K562 (cell line): ENCODE measurements at regions not wholly inside any gene's neighbourhood (a gene's known extent, or its start where the extent isn't known, plus 50 kb on each side); places are given as distances from the start of the nearest gene placed in this dataset.

Source experiments
- ATAC-seq: fragments of 200-7000 bp; cut with Tn5 transposase; 3 replicates; pipeline ENCODE4 v1.9.1; 2020; ENCODE audit warnings: moderate library complexity
- BruUV-seq: library from RNA; stranded (reverse); fragments of 400-500 nt; replicated peaks from 2 replicates; lab custom pipeline; 2021; lab: Mats Ljungman, UMichigan
- CTCF ChIA-PET: fragments of 300-600 bp; formaldehyde crosslinking; extraction: SDS; loops from one replicate; lab custom pipeline; 2021; ENCODE audit warnings: low intra/inter-chr PET ratio; lab: Yijun Ruan, JAX
- POLR2A ChIA-PET: fragments of 300-600, 350-650 bp; sonication (Branson Sonifier 250); formaldehyde crosslinking; extraction: SDS; loops from one replicate; lab custom pipeline; 2021; ENCODE audit warnings: antibody characterized with exemption, inconsistent platforms; lab: Yijun Ruan, JAX
- DNase-seq, 4 experiments: peaks; one replicate each; pipeline versions ENCODE4 v3.0.0 to v3.0.0-alpha.2; 2011 to 2018; ENCODE audit warnings: low spot score in 3 of 4, mixed read lengths in 3 of 4; ENCODE audit errors: extremely low read depth in 1 of 4
- FAIRE-seq: peaks from 2 replicates; lab custom pipeline; 2011; peaks lifted over from hg19 to GRCh38; lab: Jason Lieb, UNC
- H2AFZ ChIP-seq: 2 replicates; pipeline ENCODE4 v1.6.0; 2011; ENCODE audit warnings: low read depth, low read length, control low read depth, inconsistent platforms
- H3K27ac ChIP-seq: fragments of 200-600 bp; 3 replicates; pipeline ENCODE4 v1.8.0; 2011; ENCODE audit warnings: low read depth, mild to moderate bottlenecking, control low read depth, inconsistent platforms, low read length, moderate library complexity, mixed read lengths; ENCODE audit errors: extremely low read depth
- H3K27me3 ChIP-seq, 2 experiments: fragments of 300-600 bp in 1 of 2; 2 replicates in 1 of 2; 3 replicates in 1 of 2; pipeline versions ENCODE4 v1.6.0 to v1.8.0; 2011; ENCODE audit warnings: inconsistent platforms in 2 of 2, low read length in 2 of 2, mild to moderate bottlenecking in 1 of 2, mixed read lengths in 1 of 2, moderate library complexity in 1 of 2; ENCODE audit not compliant: control insufficient read depth in 2 of 2, insufficient read depth in 2 of 2
- H3K36me3 ChIP-seq: fragments of 300-600 bp; 3 replicates; pipeline ENCODE4 v1.8.0; 2011; ENCODE audit warnings: mild to moderate bottlenecking, low read length, inconsistent platforms; ENCODE audit not compliant: control insufficient read depth, insufficient read depth
- H3K4me1 ChIP-seq, 2 experiments: fragments of 200-600 bp in 1 of 2; replicated peaks in 1 of 2; 2 replicates in 1 of 2; 3 replicates in 1 of 2; pipeline versions ENCODE4 v1.5.1 to v1.8.0; 2011; ENCODE audit warnings: inconsistent platforms in 2 of 2, low read length in 2 of 2, mild to moderate bottlenecking in 1 of 2, mixed read lengths in 1 of 2, moderate library complexity in 1 of 2; ENCODE audit not compliant: control insufficient read depth in 2 of 2, insufficient read depth in 2 of 2
- H3K4me2 ChIP-seq: 2 replicates; pipeline ENCODE4 v1.6.1; 2011; ENCODE audit warnings: low read length, control low read depth, inconsistent platforms, mixed read lengths; ENCODE audit not compliant: insufficient read depth
- H3K4me3 ChIP-seq: fragments of 200-600 bp; sonication (generic), shearing (Covaris generic); 2 replicates; pipeline ENCODE4 v1.5.1; 2016; ENCODE audit warnings: control low read depth, inconsistent platforms
- H3K79me2 ChIP-seq: fragments of 200-600 bp; 3 replicates; pipeline ENCODE4 v1.8.0; 2011; ENCODE audit warnings: low read length, inconsistent platforms; ENCODE audit not compliant: control insufficient read depth, insufficient read depth
- H3K9ac ChIP-seq, 2 experiments: 2 replicates each; pipeline versions ENCODE4 v1.6.0 to v1.6.1; 2011; ENCODE audit warnings: low read depth in 2 of 2, low read length in 2 of 2, control low read depth in 1 of 2, inconsistent platforms in 1 of 2, mild to moderate bottlenecking in 1 of 2, mixed read lengths in 1 of 2; ENCODE audit not compliant: insufficient read depth in 1 of 2
- H3K9me1 ChIP-seq: one replicate; pipeline ENCODE4 v1.6.0; 2011; ENCODE audit warnings: inconsistent platforms, mild to moderate bottlenecking, low read length, moderate library complexity; ENCODE audit not compliant: control insufficient read depth, insufficient read depth
- H3K9me3 ChIP-seq: replicated peaks from 2 replicates; pipeline ENCODE4 v1.5.1; 2011; ENCODE audit warnings: low read depth, low read length, inconsistent platforms; ENCODE audit not compliant: control insufficient read depth, insufficient read depth
- H4K20me1 ChIP-seq: replicated peaks from 2 replicates; pipeline ENCODE4 v1.6.1; 2011; ENCODE audit warnings: low read length, inconsistent platforms, mixed read lengths; ENCODE audit not compliant: control insufficient read depth, insufficient read depth
- DNMT1 ChIP-seq: fragments of 450-650 bp; IDR thresholded peaks from 2 replicates; pipeline ENCODE4 v1.6.1; 2016; ENCODE audit warnings: antibody characterized with exemption, mild to moderate bottlenecking
- JUND ChIP-seq, 2 experiments: IDR thresholded peaks; 2 replicates in 1 of 2; 3 replicates in 1 of 2; pipeline ENCODE4 v1.6.1; 2011; ENCODE audit warnings: borderline replicate concordance in 2 of 2, low read depth in 2 of 2, low read length in 2 of 2, improper control_type of control experiment in 1 of 2, missing biosample characterization in 1 of 2, missing genetic modification characterization in 1 of 2, missing genetic modification reagents in 1 of 2
- POLR2H ChIP-seq: IDR thresholded peaks from 2 replicates; pipeline ENCODE4 v1.6.1; 2016; ENCODE audit warnings: missing genetic modification characterization, low read depth, mild to moderate bottlenecking, control low read depth, missing compliant biosample characterization, moderate library complexity
- RBM22 ChIP-seq: fragments of 200-400 bp; formaldehyde crosslinking; IDR thresholded peaks from 2 replicates; pipeline ENCODE4 v1.6.1; 2018; ENCODE audit warnings: low read length, low read depth; ENCODE audit not compliant: poor library complexity, severe bottlenecking
- RFX1 ChIP-seq: fragments of 450-650 bp; IDR thresholded peaks from 2 replicates; pipeline ENCODE4 v1.6.1; 2016; ENCODE audit warnings: mild to moderate bottlenecking, moderate library complexity
- ZNF696 ChIP-seq: fragments of 250-450 bp; sonication (Bioruptor Pico); conservative IDR thresholded peaks from 2 replicates; pipeline ENCODE4 v1.4.0; 2020; ENCODE audit warnings: mild to moderate bottlenecking, moderate library complexity
- WGBS: fragments of 100-300 bp; shearing (Covaris generic); methylation state at CpG from one replicate; pipeline ENCODE4 v1.1.6; 2016; ENCODE audit warnings: low coverage, mixed read lengths; ENCODE audit not compliant: insufficient coverage; ENCODE audit errors: missing lambda C conversion rate; 5-methylcytosine and 5-hydroxymethylcytosine counted together
- in situ Hi-C: fragments of 300-500 bp; cut with MboI; formaldehyde crosslinking; loops from 4 replicates; pipeline ENCODE4 v1.15.0; 2018; ENCODE audit warnings: inconsistent platforms, mixed read lengths
- intact Hi-C: fragments of 100-400 bp; cut with micrococcal nuclease; formaldehyde crosslinking; loops from 2 replicates; pipeline ENCODE4 v1.14.2; 2022

GRCh38 chr14:87149583-87150354, 843.2 kb downstream of the GALC start:
- no peak overlapping the region for H2AFZ ChIP-seq
- H3K9me1 ChIP-seq, result no peaks in the 10 kb centered on the region
- 2% methylated on average over 5 of the region's 6 CpGs for WGBS
- H3K9me3 ChIP-seq, result no peaks in the 10 kb centered on the region
- no peak for DNase-seq
- H3K27ac ChIP-seq, result no peak overlapping the region
- no peaks in the 10 kb centered on the region for H3K4me1 ChIP-seq
- ChIA-PET CTCF (no interaction called here), POLR2A (no interaction called here)
- TF ChIP-seq RFX1, result no peak
- no peak for TF ChIP-seq RBM22
- no peak for TF ChIP-seq JUND (IDR thresholded peaks at IDR 0.05; ENCODE audit: borderline replicate concordance, low read depth, low read length)
- no peak for TF ChIP-seq JUND (tag; IDR thresholded peaks at IDR 0.05; ENCODE audit: borderline replicate concordance, low read depth, low read length)
- no peak for TF ChIP-seq POLR2H (tag)
- no peak for TF ChIP-seq DNMT1
- TF ChIP-seq ZNF696 (CRISPR knock-in tag), result no peak
- intact Hi-C loops (no loop called here), in situ Hi-C loops (no loop called here)
- H4K20me1 ChIP-seq, result no peaks in the 10 kb centered on the region
- H3K36me3 ChIP-seq, result no peaks in the 10 kb centered on the region
- no peak overlapping the region for H3K9ac ChIP-seq
- ATAC-seq, result no peak
- H3K27me3 ChIP-seq, result no peaks in the 10 kb centered on the region
- FAIRE-seq, result no peak
- no peak overlapping the region for H3K4me2 ChIP-seq
- H3K79me2 ChIP-seq, result no peaks in the 10 kb centered on the region
- BruUV-seq, result no TSS peak
- no peak overlapping the region for H3K4me3 ChIP-seq
